Activated T-helper 17 cell treated with anti-CD3 and anti-CD28 coated beads, Interleukin-2, amount 50 U/mL, for 72 hours (primary cell): ENCODE measurements at regions not wholly inside any gene's neighbourhood (a gene's known extent, or its start where the extent isn't known, plus 50 kb on each side); places are given as distances from the start of the nearest gene placed in this dataset.
"Not testable (repeated sequence)": the region's sequence is repeated elsewhere in the genome, so short reads cannot be mapped to it uniquely, and the experiment has no call there.

Experiments
- ATAC-seq: fragments of 150-1000 bp; cut with Tn5 transposase; replicated peaks from 2 replicates; pipeline ENCODE4 v1.10.0; 2021; ENCODE audit warnings: mild to moderate bottlenecking, moderate library complexity
- H3K27ac Mint-ChIP-seq: one replicate; pipeline ENCODE4 v1.8.0; 2022; ENCODE audit warnings: mixed read lengths
- H3K27me3 Mint-ChIP-seq: one replicate; pipeline ENCODE4 v1.8.0; 2022; ENCODE audit warnings: mixed read lengths
- H3K36me3 Mint-ChIP-seq: one replicate; pipeline ENCODE4 v1.8.0; 2022; ENCODE audit warnings: low read depth, mild to moderate bottlenecking, mixed read lengths
- H3K4me1 Mint-ChIP-seq: one replicate; pipeline ENCODE4 v1.8.0; 2022; ENCODE audit warnings: mixed read lengths
- H3K4me3 Mint-ChIP-seq: one replicate; pipeline ENCODE4 v1.8.0; 2022; ENCODE audit warnings: mild to moderate bottlenecking, mixed read lengths
- H3K9me3 Mint-ChIP-seq: one replicate; pipeline ENCODE4 v1.8.0; 2022; ENCODE audit warnings: mixed read lengths

DNA sequence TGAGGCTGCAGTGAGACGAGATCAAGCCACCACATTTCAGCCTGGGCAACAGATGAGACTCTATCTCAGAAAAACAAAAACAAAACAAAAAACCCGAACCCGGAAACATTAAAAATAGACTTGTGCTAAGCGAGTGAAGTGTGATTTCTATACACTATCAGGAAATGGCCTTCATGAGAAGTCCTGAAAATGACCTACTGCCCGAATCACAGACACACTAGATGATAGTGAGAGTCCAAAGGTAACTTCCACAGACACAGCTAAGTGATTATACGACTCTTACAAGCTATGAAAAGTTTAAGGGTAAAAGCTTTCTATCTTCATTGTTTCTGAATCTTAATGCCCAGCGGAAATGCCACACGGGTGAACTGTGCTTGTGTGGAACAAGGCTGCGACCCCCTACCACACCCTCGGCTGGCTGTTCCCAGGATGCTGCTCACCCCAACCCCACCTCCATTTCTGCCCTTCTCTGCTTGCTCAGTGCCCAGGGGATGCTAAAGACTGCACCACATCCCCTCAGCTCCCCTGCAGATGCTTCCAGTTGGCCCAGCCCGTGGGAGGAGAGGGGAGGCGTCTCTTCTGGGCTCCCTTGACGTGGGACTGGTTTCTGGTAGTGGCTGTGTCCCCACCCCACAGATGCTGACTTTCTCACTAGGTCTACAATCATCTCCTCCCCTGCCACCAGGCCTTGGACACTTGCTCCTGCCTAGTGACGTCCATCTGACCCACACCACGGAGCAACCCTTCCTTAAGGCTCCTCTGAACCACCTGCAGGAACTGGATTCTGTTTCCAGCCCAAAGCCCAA is 49.7 kb upstream of the LPCAT1 start:
- ATAC-seq, H3K27ac Mint-ChIP-seq, H3K9me3 Mint-ChIP-seq, H3K27me3 Mint-ChIP-seq, H3K4me1 Mint-ChIP-seq, H3K4me3 Mint-ChIP-seq, H3K36me3 Mint-ChIP-seq: not testable (repeated sequence)
